ENCODE measurements at regions not wholly inside any gene's neighbourhood (a gene's known extent, or its start where the extent isn't known, plus 50 kb on each side); places are given as distances from the start of the nearest gene placed in this dataset.
A peak's percentile ranks its signal among the peaks of the same experiment; 100 is the strongest.

DNA sequence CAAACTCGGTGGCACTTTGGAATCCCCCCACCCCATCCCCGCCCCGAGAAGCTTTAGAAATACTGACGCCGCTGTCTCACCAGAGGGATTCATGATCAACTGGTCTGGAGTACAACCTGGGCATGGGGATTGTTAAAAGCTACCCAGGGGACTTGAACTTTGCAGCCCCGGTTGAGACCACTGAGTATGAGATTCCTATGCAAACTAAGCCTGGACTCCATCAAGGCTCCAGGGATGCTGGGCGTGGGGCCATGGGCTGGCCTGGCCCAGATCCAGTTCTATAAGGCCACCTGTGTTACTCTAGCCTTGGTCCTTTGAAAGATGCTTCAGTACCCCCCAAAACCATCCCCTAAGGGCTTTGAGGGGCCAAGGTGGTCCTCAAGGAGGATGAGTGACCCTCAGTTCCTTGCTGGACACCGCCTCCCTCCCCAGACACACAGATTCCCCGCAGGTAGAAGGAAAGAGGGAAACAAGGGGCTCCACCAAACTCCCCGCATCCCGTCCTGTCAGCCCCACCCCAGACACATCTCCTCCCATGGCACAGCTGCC, 68.5 kb downstream of the MRPL36 start:
- Histone ChIP-seq H3K27ac (ENCODE audit: low read length) (no peak overlapping the region), H3K4me3 (ENCODE audit: low read length) (no peak overlapping the region), H3K9me3 (ENCODE audit: control insufficient read depth, insufficient read depth, low read length) (no peaks in the 10 kb centered on the region), H3K4me1 (ENCODE audit: control insufficient read depth, insufficient read depth, low read length) (peaks cover under 1% of the 10 kb centered on the region), H3K27me3 (ENCODE audit: control insufficient read depth, insufficient read depth, low read length) (no peaks in the 10 kb centered on the region), H3K36me3 (ENCODE audit: control insufficient read depth, insufficient read depth, low read length) (no peaks in the 10 kb centered on the region)
- no peak for DNase-seq (ENCODE audit: low read depth, low spot score)
- WGBS (ENCODE audit: insufficient coverage, insufficient read length) = no CpG with 5 or more reads among the region's 11 CpGs

DNA sequence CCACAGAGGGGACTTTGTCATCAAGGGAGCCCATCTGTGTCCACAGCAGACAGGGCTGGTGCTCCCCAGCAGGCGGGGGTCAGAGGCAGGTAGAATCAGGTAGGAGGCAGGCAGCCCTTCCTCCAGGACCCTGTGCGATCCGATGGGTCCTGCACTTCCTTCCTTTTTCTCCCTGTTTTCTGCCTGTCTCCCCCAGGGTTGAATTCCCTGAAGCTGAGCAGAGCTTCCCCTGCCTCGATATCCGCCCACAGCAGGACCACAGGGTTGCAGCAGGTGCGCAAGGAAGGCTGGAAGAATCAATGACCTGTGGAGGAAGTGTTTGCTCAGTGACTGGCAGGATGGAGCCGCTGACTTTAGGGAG, 69.2 kb downstream of the MRPL36 start:
- Histone ChIP-seq H3K27me3 (ENCODE audit: control insufficient read depth, insufficient read depth, low read length) (no peaks in the 10 kb centered on the region), H3K36me3 (ENCODE audit: control insufficient read depth, insufficient read depth, low read length) (no peaks in the 10 kb centered on the region), H3K27ac (ENCODE audit: low read length) (no peak overlapping the region), H3K9me3 (ENCODE audit: control insufficient read depth, insufficient read depth, low read length) (no peaks in the 10 kb centered on the region), H3K4me1 (ENCODE audit: control insufficient read depth, insufficient read depth, low read length) (peaks cover 6% of the 10 kb centered on the region), H3K4me3 (ENCODE audit: low read length) (no peak overlapping the region)
- no CpG with 5 or more reads among the region's 7 CpGs for WGBS (ENCODE audit: insufficient coverage, insufficient read length)
- no peak for DNase-seq (ENCODE audit: low read depth, low spot score)

DNA sequence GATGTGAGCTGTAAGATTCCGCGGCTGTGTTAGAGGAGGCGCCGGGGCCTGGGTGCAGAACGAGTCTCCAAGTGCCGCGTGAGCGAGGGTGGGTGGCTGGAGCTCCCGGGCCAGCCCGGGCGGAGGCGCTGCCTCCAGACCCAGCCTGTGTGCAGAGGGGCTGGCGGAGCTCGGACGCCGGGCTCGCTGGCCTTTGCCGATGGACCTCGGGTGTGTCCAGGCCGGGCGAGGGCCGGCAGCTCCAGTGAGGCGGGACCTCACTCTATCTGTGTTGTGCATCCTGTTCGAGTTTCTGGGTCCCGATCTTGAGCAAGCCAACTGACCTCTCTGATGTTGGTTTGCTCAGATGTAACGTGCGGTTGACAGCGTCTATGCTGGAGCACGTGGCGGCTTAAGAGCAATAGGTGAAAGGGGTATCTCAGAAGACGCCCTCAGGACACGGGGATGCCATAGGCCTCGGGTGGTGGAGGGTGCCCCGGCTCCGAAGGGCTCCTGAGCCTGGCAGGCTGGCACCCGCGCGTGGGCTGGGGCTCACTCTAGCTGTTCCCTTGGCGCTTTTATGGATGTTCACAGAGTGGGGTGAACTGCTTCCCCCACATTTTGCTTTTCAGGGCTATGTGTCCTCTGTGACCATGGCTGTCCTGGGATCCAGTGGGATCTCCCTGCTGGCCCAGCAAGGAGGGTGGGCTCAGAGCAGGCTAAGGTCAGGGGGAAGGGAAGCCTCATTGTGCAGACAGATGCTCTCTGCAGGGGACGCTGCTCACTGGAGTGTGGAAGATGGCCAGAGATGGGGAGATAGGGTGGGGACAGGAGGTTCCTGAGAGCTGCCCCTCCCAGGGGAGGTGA, 69.8 kb downstream of the MRPL36 start:
- Histone ChIP-seq H3K36me3 (ENCODE audit: control insufficient read depth, insufficient read depth, low read length) (no peaks in the 10 kb centered on the region), H3K4me3 (ENCODE audit: low read length) (no peak overlapping the region), H3K27ac (ENCODE audit: low read length) (no peak overlapping the region), H3K9me3 (ENCODE audit: control insufficient read depth, insufficient read depth, low read length) (no peaks in the 10 kb centered on the region), H3K27me3 (ENCODE audit: control insufficient read depth, insufficient read depth, low read length) (no peaks in the 10 kb centered on the region), H3K4me1 (ENCODE audit: control insufficient read depth, insufficient read depth, low read length) (peaks cover 7% of the 10 kb centered on the region)
- no CpG with 5 or more reads among the region's 40 CpGs for WGBS (ENCODE audit: insufficient coverage, insufficient read length)
- DNase-seq (ENCODE audit: low read depth, low spot score) = no peak

DNA sequence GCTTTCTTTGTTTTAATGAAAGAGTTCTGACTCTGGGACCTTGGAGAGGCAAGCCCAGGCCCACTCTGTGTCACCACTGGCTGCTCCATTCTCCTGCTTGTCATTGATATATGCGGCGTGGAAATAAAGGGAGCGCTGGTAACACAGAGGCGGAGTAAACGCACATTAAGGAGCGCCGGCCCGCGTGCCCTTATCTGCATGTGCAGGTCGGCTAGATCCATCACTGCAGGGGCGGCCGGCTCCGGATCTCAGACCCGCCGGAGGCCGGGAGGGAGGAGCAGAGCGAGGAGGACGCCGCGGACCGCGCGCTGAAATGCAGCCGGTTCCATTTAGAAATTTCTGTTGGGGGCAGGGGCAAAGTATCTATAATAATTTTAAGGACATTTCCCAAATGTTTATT, 70.8 kb downstream of the MRPL36 start:
- H3K27ac ChIP-seq (ENCODE audit: low read length) = no peak overlapping the region
- WGBS (ENCODE audit: insufficient coverage, insufficient read length) = no CpG with 5 or more reads among the region's 24 CpGs
- no peak overlapping the region for H3K4me3 ChIP-seq (ENCODE audit: low read length)
- peaks cover 10% of the 10 kb centered on the region for H3K4me1 ChIP-seq (ENCODE audit: control insufficient read depth, insufficient read depth, low read length)
- H3K9me3 ChIP-seq (ENCODE audit: control insufficient read depth, insufficient read depth, low read length) = no peaks in the 10 kb centered on the region
- no peaks in the 10 kb centered on the region for H3K36me3 ChIP-seq (ENCODE audit: control insufficient read depth, insufficient read depth, low read length)
- no peak for DNase-seq (ENCODE audit: low read depth, low spot score)
- no peaks in the 10 kb centered on the region for H3K27me3 ChIP-seq (ENCODE audit: control insufficient read depth, insufficient read depth, low read length)

DNA sequence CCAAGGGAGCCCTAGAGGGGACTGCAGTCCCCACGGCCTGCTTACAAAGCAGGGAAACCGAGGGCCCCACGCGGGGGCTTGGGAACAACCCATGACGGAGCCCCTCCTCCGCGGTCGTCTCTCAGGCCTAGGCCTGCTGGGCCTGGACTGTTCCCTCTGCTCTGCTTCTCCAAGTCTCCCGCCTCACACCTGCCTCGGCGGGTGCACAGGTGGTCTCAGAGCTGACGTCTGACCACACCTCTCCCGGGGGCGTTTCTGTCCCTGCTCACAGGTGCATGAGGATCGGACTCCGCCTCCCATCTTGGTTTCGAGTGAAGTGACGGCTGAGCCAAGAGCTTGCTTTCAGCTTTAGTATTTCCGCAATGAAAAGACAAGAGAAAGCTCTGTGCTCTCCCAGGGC, 72.1 kb downstream of the MRPL36 start:
- no peak overlapping the region for H3K27ac ChIP-seq (ENCODE audit: low read length)
- no peaks in the 10 kb centered on the region for H3K36me3 ChIP-seq (ENCODE audit: control insufficient read depth, insufficient read depth, low read length)
- H3K4me3 ChIP-seq (ENCODE audit: low read length) = no peak overlapping the region
- DNase-seq (ENCODE audit: low read depth, low spot score) = no peak
- WGBS (ENCODE audit: insufficient coverage, insufficient read length) = no CpG with 5 or more reads among the region's 19 CpGs
- H3K4me1 ChIP-seq (ENCODE audit: control insufficient read depth, insufficient read depth, low read length) = peaks cover 10% of the 10 kb centered on the region
- no peaks in the 10 kb centered on the region for H3K9me3 ChIP-seq (ENCODE audit: control insufficient read depth, insufficient read depth, low read length)
- no peaks in the 10 kb centered on the region for H3K27me3 ChIP-seq (ENCODE audit: control insufficient read depth, insufficient read depth, low read length)

DNA sequence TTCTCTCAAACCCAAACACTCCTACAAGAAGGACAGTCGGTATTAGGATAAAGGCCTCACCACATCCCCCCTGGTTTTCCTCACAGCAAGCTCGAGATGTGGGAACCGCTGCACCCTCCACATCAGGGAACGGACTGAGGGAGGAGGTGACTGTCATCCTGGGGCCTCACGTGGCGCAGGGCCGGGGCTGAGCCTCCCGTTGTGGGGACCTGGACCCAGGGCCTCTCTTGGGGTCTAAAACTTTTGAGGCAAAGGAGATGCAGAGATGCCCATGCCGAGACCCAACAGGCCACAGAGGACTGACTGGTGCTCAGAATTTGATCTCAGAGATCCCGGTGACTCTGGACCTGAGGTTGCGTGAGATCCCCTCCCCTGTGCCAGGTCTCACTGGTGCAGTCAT, 72.7 kb downstream of the MRPL36 start:
- no peak overlapping the region for H3K27ac ChIP-seq (ENCODE audit: low read length)
- DNase-seq (ENCODE audit: low read depth, low spot score) = no peak
- no peaks in the 10 kb centered on the region for H3K9me3 ChIP-seq (ENCODE audit: control insufficient read depth, insufficient read depth, low read length)
- no peaks in the 10 kb centered on the region for H3K36me3 ChIP-seq (ENCODE audit: control insufficient read depth, insufficient read depth, low read length)
- H3K4me1 ChIP-seq (ENCODE audit: control insufficient read depth, insufficient read depth, low read length) = peaks cover 10% of the 10 kb centered on the region
- no CpG with 5 or more reads among the region's 11 CpGs for WGBS (ENCODE audit: insufficient coverage, insufficient read length)
- H3K4me3 ChIP-seq (ENCODE audit: low read length) = no peak overlapping the region
- no peaks in the 10 kb centered on the region for H3K27me3 ChIP-seq (ENCODE audit: control insufficient read depth, insufficient read depth, low read length)

DNA sequence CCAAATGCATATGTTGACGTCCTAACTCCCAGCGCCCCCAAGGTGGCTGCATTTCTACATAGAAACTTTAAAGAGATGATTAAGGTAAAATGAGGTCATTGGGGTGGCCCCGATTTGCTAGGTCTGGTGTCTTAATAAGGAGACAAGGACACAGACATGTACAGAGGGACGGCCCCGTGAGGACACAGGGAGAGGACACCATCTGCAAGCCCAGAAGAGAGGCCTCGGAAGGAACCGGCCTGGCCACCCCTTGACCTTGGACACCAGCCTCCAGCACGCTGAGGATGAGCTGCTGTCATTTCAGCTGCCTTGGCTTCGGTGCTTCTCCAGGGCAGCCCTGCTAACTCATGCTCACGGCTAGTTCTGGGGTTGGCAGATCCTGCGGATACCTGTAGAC, 73.2 kb downstream of the MRPL36 start:
- H3K27me3 ChIP-seq (ENCODE audit: control insufficient read depth, insufficient read depth, low read length) = no peaks in the 10 kb centered on the region
- no peak overlapping the region for H3K4me3 ChIP-seq (ENCODE audit: low read length)
- H3K4me1 ChIP-seq (ENCODE audit: control insufficient read depth, insufficient read depth, low read length) = peaks cover 10% of the 10 kb centered on the region
- DNase-seq (ENCODE audit: low read depth, low spot score) = no peak
- no peaks in the 10 kb centered on the region for H3K9me3 ChIP-seq (ENCODE audit: control insufficient read depth, insufficient read depth, low read length)
- H3K36me3 ChIP-seq (ENCODE audit: control insufficient read depth, insufficient read depth, low read length) = no peaks in the 10 kb centered on the region
- no peak overlapping the region for H3K27ac ChIP-seq (ENCODE audit: low read length)
- WGBS (ENCODE audit: insufficient coverage, insufficient read length) = no CpG with 5 or more reads among the region's 11 CpGs

DNA sequence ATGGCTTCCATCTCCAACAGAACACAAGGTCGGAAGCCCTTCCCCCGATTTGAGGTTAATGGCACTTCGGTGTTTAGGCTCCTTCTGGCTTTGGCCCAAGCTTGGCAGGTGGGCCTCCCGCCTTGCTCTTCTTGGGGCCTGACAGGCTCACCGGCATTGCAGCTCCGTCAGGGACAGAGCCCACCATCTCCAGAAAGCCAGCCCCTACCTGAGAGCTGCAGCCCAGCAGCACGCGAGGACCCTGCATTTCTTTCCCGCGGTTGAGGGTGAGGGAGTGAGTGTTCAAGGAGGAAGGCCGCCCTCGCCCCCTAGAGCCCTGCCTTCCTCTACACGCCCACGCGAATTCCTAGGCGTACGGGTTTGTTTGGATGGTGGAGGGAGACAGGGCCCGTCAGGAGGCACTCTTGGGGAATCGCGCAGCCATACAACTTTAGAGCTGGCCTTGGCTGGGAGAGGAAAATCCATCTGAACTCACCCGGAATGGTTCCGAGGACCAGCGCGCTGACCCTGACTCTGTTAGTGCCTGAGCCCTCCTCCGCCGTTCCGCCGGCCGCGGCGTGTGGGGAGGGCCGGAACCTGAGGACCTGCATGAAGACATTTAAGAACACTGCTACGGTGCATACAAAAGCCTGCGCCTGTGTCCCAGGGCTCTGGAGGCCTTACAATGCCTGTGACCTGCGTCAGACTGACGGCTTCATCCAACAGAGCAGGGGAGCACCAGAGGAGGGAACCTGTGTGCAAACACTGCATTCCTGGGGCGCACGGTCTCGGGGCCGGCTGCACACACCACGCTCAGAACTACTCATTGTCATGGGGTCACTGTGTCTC, 73.8 kb downstream of the MRPL36 start:
- no peak overlapping the region for H3K4me3 ChIP-seq (ENCODE audit: low read length)
- no peaks in the 10 kb centered on the region for H3K27me3 ChIP-seq (ENCODE audit: control insufficient read depth, insufficient read depth, low read length)
- H3K9me3 ChIP-seq (ENCODE audit: control insufficient read depth, insufficient read depth, low read length) = no peaks in the 10 kb centered on the region
- H3K36me3 ChIP-seq (ENCODE audit: control insufficient read depth, insufficient read depth, low read length) = no peaks in the 10 kb centered on the region
- WGBS (ENCODE audit: insufficient coverage, insufficient read length) = no CpG with 5 or more reads among the region's 41 CpGs
- no peak for DNase-seq (ENCODE audit: low read depth, low spot score)
- peaks cover 10% of the 10 kb centered on the region for H3K4me1 ChIP-seq (ENCODE audit: control insufficient read depth, insufficient read depth, low read length)
- H3K27ac ChIP-seq (ENCODE audit: low read length) = no peak overlapping the region

DNA sequence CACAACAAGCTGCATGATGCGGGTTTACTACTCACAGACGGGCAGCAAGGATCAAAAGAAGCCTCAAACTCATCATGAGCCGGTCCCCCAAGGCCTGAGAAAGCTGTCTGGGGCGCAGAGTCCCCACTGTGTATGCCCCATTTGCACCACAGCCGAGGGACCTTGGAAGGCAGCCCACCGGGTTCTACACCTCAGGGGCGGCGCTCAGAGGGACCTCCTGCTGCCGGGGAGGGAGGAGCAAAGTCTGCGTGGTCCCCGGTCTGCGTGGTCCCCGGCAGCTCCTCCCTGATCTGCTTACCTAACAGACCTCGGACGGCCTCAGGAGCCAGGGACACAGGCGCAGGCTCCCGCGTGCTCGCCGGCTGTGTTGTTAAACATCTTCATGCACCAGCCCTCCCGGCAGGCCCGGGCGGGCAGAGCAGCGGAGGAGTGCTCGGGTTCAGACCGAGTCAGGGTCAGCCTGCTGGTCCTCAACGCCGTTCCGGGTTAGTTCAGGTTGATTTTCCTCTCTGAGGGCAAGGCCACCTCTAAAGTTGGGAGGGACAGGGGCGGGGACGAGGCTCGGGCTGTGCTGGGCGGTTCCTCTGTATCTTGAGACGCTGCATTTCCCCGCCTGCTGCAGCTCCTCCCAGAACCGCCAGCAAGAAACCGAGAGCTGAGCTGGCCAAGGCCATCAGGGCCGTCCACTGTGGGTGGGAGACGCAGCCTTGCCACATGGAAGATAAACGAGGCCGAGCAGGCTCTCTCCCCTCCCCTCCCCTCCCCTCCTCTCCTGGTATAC, 74.6 kb downstream of the MRPL36 start:
- Histone ChIP-seq H3K36me3 (ENCODE audit: control insufficient read depth, insufficient read depth, low read length) (no peaks in the 10 kb centered on the region), H3K27ac (ENCODE audit: low read length) (no peak overlapping the region), H3K27me3 (ENCODE audit: control insufficient read depth, insufficient read depth, low read length) (no peaks in the 10 kb centered on the region), H3K4me3 (ENCODE audit: low read length) (peak overlapping the region; percentile 18; the same call in 1 of the 2 replicates), H3K9me3 (ENCODE audit: control insufficient read depth, insufficient read depth, low read length) (no peaks in the 10 kb centered on the region), H3K4me1 (ENCODE audit: control insufficient read depth, insufficient read depth, low read length) (peaks cover 10% of the 10 kb centered on the region)
- no peak for DNase-seq (ENCODE audit: low read depth, low spot score)
- no CpG with 5 or more reads among the region's 41 CpGs for WGBS (ENCODE audit: insufficient coverage, insufficient read length)

Measured in iPS DF 6.9 (cell line).